H1 (cell line): ENCODE measurements at regions not wholly inside any gene's neighbourhood (a gene's known extent, or its start where the extent isn't known, plus 50 kb on each side); places are given as distances from the start of the nearest gene placed in this dataset.

Source experiments
- CTCF ChIA-PET: fragments of 300-600 bp; sonication (Branson Sonifier 250); formaldehyde crosslinking; loops from one replicate; lab custom pipeline; 2021; ENCODE audit not compliant: partially characterized antibody; lab: Charles Lee
- POLR2A ChIA-PET: fragments of 300-600 bp; sonication (Branson Sonifier 250); formaldehyde crosslinking; loops from one replicate; lab custom pipeline; 2021; ENCODE audit warnings: inconsistent platforms; ENCODE audit not compliant: partially characterized antibody; lab: Charles Lee
- DNase-seq, 2 experiments: peaks; one replicate each; pipeline versions ENCODE4 v3.0.0 to v3.0.0-alpha.2; 2010 to 2022; ENCODE audit warnings: low spot score in 2 of 2, low read depth in 1 of 2, mixed read lengths in 1 of 2
- FAIRE-seq: peaks from 2 replicates; lab custom pipeline; 2011; peaks lifted over from hg19 to GRCh38; lab: Jason Lieb, UNC
- H2AFZ ChIP-seq: 2 replicates; pipeline ENCODE4 v1.8.1; 2012; ENCODE audit warnings: low read length, inconsistent platforms
- H2AK5ac ChIP-seq: 2 replicates; pipeline ENCODE4 v1.6.1; 2013; ENCODE audit warnings: low read depth, low read length
- H2BK120ac ChIP-seq: replicated peaks from 2 replicates; pipeline ENCODE3; 2013; ENCODE audit warnings: low read depth, low read length, inconsistent platforms
- H2BK12ac ChIP-seq: 2 replicates; pipeline ENCODE4 v1.6.1; 2013; ENCODE audit warnings: low read depth, low read length
- H2BK15ac ChIP-seq: 2 replicates; pipeline ENCODE4 v1.6.1; 2013; ENCODE audit warnings: low read length
- H2BK20ac ChIP-seq: 2 replicates; pipeline ENCODE4 v1.6.1; 2013; ENCODE audit warnings: low read length
- H2BK5ac ChIP-seq: 2 replicates; pipeline ENCODE4 v1.6.1; 2013; ENCODE audit warnings: low read depth, low read length
- H3K14ac ChIP-seq: 2 replicates; pipeline ENCODE4 v1.6.1; 2013; ENCODE audit warnings: inconsistent platforms; ENCODE audit not compliant: insufficient read length
- H3K18ac ChIP-seq: 2 replicates; pipeline ENCODE4 v1.6.1; 2013; ENCODE audit warnings: low read length; ENCODE audit errors: extremely low read depth
- H3K23ac ChIP-seq: 2 replicates; pipeline ENCODE4 v1.6.1; 2013; ENCODE audit warnings: inconsistent platforms; ENCODE audit not compliant: insufficient read length
- H3K23me2 ChIP-seq: 2 replicates; pipeline ENCODE4 v1.6.1; 2013; ENCODE audit warnings: low read depth, low read length
- H3K27ac ChIP-seq: 2 replicates; pipeline ENCODE4 v1.6.1; 2011; ENCODE audit warnings: low read depth, low read length, inconsistent platforms
- H3K27me3 ChIP-seq, 4 experiments: replicated peaks in 1 of 4; 1 replicate in 1 of 4; 2 replicates in 3 of 4; pipeline versions ENCODE4 v1.6.1 to v1.8.1; 2011 to 2013; ENCODE audit warnings: low read length in 3 of 4, mild to moderate bottlenecking in 3 of 4, inconsistent platforms in 2 of 4, mixed read lengths in 2 of 4, moderate library complexity in 1 of 4; ENCODE audit not compliant: control insufficient read depth in 3 of 4, insufficient read depth in 3 of 4; ENCODE audit errors: extremely low read depth in 1 of 4
- H3K36me3 ChIP-seq, 4 experiments: 2 replicates each; pipeline versions ENCODE4 v1.6.1 to v1.8.1; 2011 to 2013; ENCODE audit warnings: mild to moderate bottlenecking in 4 of 4, low read length in 3 of 4, moderate library complexity in 2 of 4, control low read depth in 1 of 4, inconsistent platforms in 1 of 4; ENCODE audit not compliant: insufficient read depth in 4 of 4, control insufficient read depth in 2 of 4
- H3K4ac ChIP-seq: replicated peaks from 2 replicates; pipeline ENCODE3; 2013; ENCODE audit warnings: low read length, low read depth, mixed read lengths, inconsistent platforms; ENCODE audit not compliant: insufficient read length
- H3K4me1 ChIP-seq, 4 experiments: replicated peaks in 1 of 4; 1 replicate in 1 of 4; 2 replicates in 3 of 4; pipeline versions ENCODE4 v1.6.1 to v1.8.1; 2011 to 2013; ENCODE audit warnings: low read length in 3 of 4, inconsistent platforms in 2 of 4, mixed read lengths in 1 of 4; ENCODE audit not compliant: insufficient read depth in 4 of 4, control insufficient read depth in 3 of 4
- H3K4me2 ChIP-seq, 2 experiments: 2 replicates each; pipeline versions ENCODE4 v1.6.1 to v1.8.1; 2011 to 2013; ENCODE audit warnings: low read depth in 2 of 2, low read length in 2 of 2, control low read depth in 1 of 2, inconsistent platforms in 1 of 2, mild to moderate bottlenecking in 1 of 2; ENCODE audit not compliant: insufficient read depth in 1 of 2
- H3K4me3 ChIP-seq, 4 experiments: fragments of 200-600, 300-600 bp in 1 of 4; sonication (generic), shearing (Covaris generic), sonication (Bioruptor Twin) in 1 of 4; 2 replicates each; pipeline versions ENCODE4 v1.5.1 to v1.8.1; 2011 to 2016; ENCODE audit warnings: low read length in 4 of 4, low read depth in 3 of 4, control low read depth in 2 of 4, inconsistent platforms in 2 of 4, mild to moderate bottlenecking in 2 of 4, mixed read lengths in 1 of 4, moderate library complexity in 1 of 4; ENCODE audit not compliant: insufficient read depth in 2 of 4; ENCODE audit errors: extremely low read depth in 1 of 4
- H3K56ac ChIP-seq: replicated peaks from 2 replicates; pipeline ENCODE3; 2013; ENCODE audit warnings: low read depth, mild to moderate bottlenecking, mixed read lengths, low read length, inconsistent platforms; ENCODE audit not compliant: insufficient read length
- H3K79me1 ChIP-seq: 2 replicates; pipeline ENCODE4 v1.6.1; 2013; ENCODE audit warnings: low read depth, low read length, control low read depth
- H3K79me2 ChIP-seq, 2 experiments: 2 replicates each; pipeline versions ENCODE4 v1.6.1 to v1.8.1; 2012 to 2013; ENCODE audit warnings: low read length in 2 of 2, mild to moderate bottlenecking in 2 of 2, inconsistent platforms in 1 of 2; ENCODE audit not compliant: insufficient read depth in 2 of 2, control insufficient read depth in 1 of 2
- H3K9ac ChIP-seq, 4 experiments: replicated peaks in 1 of 4; 1 replicate in 1 of 4; 2 replicates in 3 of 4; pipeline versions ENCODE4 v1.6.1 to v1.8.1; 2011 to 2013; ENCODE audit warnings: low read depth in 3 of 4, low read length in 3 of 4, control low read depth in 2 of 4, mild to moderate bottlenecking in 2 of 4, moderate library complexity in 2 of 4, inconsistent platforms in 1 of 4; ENCODE audit errors: extremely low read depth in 1 of 4
- H3K9me3 ChIP-seq, 2 experiments: 2 replicates each; pipeline versions ENCODE4 v1.6.1 to v1.8.1; 2012 to 2013; ENCODE audit warnings: mild to moderate bottlenecking in 2 of 2, moderate library complexity in 2 of 2, control low read depth in 1 of 2, inconsistent platforms in 1 of 2, low read depth in 1 of 2, low read length in 1 of 2, mixed read lengths in 1 of 2; ENCODE audit not compliant: insufficient read depth in 2 of 2
- H4K20me1 ChIP-seq, 2 experiments: replicated peaks in 1 of 2; 2 replicates each; pipeline versions ENCODE3 to v1.8.1; 2011 to 2013; ENCODE audit warnings: inconsistent platforms in 2 of 2, low read length in 2 of 2, mild to moderate bottlenecking in 1 of 2; ENCODE audit not compliant: insufficient read depth in 2 of 2, control insufficient read depth in 1 of 2
- H4K5ac ChIP-seq: 2 replicates; pipeline ENCODE4 v1.6.1; 2013; ENCODE audit warnings: low read length, low read depth, mixed read lengths, inconsistent platforms; ENCODE audit not compliant: insufficient read length
- H4K8ac ChIP-seq: 2 replicates; pipeline ENCODE4 v1.8.0; 2013; ENCODE audit warnings: mild to moderate bottlenecking, moderate library complexity, low read length, inconsistent platforms; ENCODE audit not compliant: insufficient read depth; ENCODE audit errors: extremely low read depth
- H4K91ac ChIP-seq: replicated peaks from 2 replicates; pipeline ENCODE3; 2013; ENCODE audit warnings: low read length, mixed read lengths, inconsistent platforms; ENCODE audit not compliant: insufficient read length
- BCL11A ChIP-seq, 2 experiments: IDR thresholded peaks; one replicate each; pipeline ENCODE4 v1.6.1; 2011; ENCODE audit warnings: low read depth in 2 of 2, low read length in 2 of 2, mild to moderate bottlenecking in 2 of 2
- CBX5 ChIP-seq: fragments of 300-800, 300-1000 bp; sonication (generic); IDR thresholded peaks from 2 replicates; pipeline ENCODE4 v1.7.1; 2016; ENCODE audit warnings: antibody characterized with exemption, low read length, low read depth
- CHD2 ChIP-seq: IDR thresholded peaks from 2 replicates; pipeline ENCODE4 v1.6.1; 2012; ENCODE audit warnings: low read length, improper control_type of control experiment
- RNF2 ChIP-seq: fragments of 200-900, 300-1000 bp; sonication (generic); IDR thresholded peaks from 2 replicates; pipeline ENCODE4 v1.7.1; 2016; ENCODE audit warnings: borderline replicate concordance, low read depth, mild to moderate bottlenecking, antibody characterized with exemption, low read length; ENCODE audit not compliant: poor library complexity, severe bottlenecking; ENCODE audit errors: missing control alignments
- SP4 ChIP-seq: IDR thresholded peaks from 2 replicates; pipeline ENCODE4 v1.6.1; 2012; ENCODE audit warnings: low read length, inconsistent platforms
- TCF12 ChIP-seq: IDR thresholded peaks from 2 replicates; pipeline ENCODE4 v1.6.1; 2011; ENCODE audit warnings: low read depth, mild to moderate bottlenecking, low read length
- WGBS, 2 experiments: shearing (Covaris generic) in 1 of 2; methylation state at CpG; one replicate each; pipeline versions ENCODE4 v1.1.6 to v1.1.7; 2013 to 2015; ENCODE audit warnings: low lambda C conversion rate in 2 of 2, mixed read lengths in 2 of 2, inconsistent platforms in 1 of 2, low coverage in 1 of 2, missing lambda C conversion rate in 1 of 2; ENCODE audit not compliant: insufficient replicate concordance in 2 of 2, insufficient coverage in 1 of 2, insufficient read length in 1 of 2; ENCODE audit errors: extremely low coverage in 1 of 2, missing lambda C conversion rate in 1 of 2; 5-methylcytosine and 5-hydroxymethylcytosine counted together
- TF ChIP-seq, protein P1 (sequence below): IDR thresholded peaks from 2 replicates; pipeline ENCODE4 v1.6.1; 2012; ENCODE audit warnings: inconsistent platforms
- TF ChIP-seq, protein P2 (sequence below): IDR thresholded peaks from 2 replicates; pipeline ENCODE4 v1.6.1; 2011; ENCODE audit warnings: low read depth, mild to moderate bottlenecking, low read length; ENCODE audit not compliant: insufficient read depth

DNA sequence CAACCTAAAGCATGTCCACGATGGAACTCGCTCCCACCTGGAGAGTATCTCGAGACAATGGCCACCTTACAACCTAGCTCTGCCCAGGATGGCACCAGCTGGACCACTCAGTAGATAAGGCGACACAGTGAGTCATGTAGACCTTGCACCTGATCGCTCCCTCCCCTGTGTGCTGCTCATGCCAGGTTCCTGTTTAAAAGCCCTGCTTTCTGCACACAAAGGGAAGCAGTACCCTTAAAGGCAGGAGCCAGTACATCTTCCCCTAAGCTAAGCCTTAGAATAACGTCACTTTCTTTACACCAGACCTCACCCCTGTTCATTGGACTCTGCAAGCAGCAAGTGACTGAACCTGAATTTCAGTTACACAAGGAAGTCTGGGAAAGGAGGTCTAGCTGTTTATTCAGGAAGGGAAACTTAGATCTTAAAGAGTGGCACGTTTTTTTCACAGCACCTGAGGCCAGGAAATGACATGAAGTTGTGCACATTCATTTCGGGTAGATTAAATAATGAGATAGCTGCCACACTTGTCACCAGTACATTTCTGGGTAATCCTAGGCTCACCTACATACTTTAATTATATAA, 117.9 kb downstream of the MTPAP start:
- ChIA-PET CTCF (interaction anchor here (1.1 to 1.5 kb wide), 3 partner anchors 10 to 229 kb away, joined by 3 to 6 read pairs (median 3); no protein-coding TSS in a partner anchor), POLR2A (no interaction called here)
- DNase-seq (no peak), FAIRE-seq (no peak)
- Histone ChIP-seq H3K56ac (no peak overlapping the region), H2BK12ac (peak overlapping the region; percentile 12; the same call in 1 of the 2 replicates), H3K23me2 (no peaks in the 10 kb centered on the region), H3K4me2 (no peak overlapping the region), H2BK5ac (no peak overlapping the region; the same call in 1 of the 2 replicates), H3K9me3 (no peaks in the 10 kb centered on the region), H4K5ac (no peak overlapping the region), H2AK5ac (no peak overlapping the region), H3K23ac (no peak overlapping the region), H3K27me3 (no peaks in the 10 kb centered on the region), H4K8ac (no peak overlapping the region), H4K91ac (no peak overlapping the region), H3K79me1 (no peaks in the 10 kb centered on the region), H3K4me3 (no peak overlapping the region), H2BK20ac (no peak overlapping the region), H3K14ac (no peak overlapping the region), H4K20me1 (no peaks in the 10 kb centered on the region), H2AFZ (peak overlapping the region; percentile 47; the same call in 1 of the 2 replicates), H3K36me3 (no peaks in the 10 kb centered on the region), H3K27ac (no peak overlapping the region), H2BK15ac (no peak overlapping the region), H3K4ac (no peak overlapping the region), H3K79me2 (no peaks in the 10 kb centered on the region), H2BK120ac (no peak overlapping the region), H3K4me1 (no peaks in the 10 kb centered on the region), H3K18ac (no peak overlapping the region), H3K9ac (no peak overlapping the region)
- TF ChIP-seq RNF2, result no peak
- TF ChIP-seq BCL11A (IDR thresholded peaks at IDR 0.05; ENCODE audit: low read depth in 2 of 2, low read length in 2 of 2), result no peak
- TF ChIP-seq CHD2, result no peak
- TF ChIP-seq TCF12, result no peak
- TF ChIP-seq CBX5, result no peak
- TF ChIP-seq, protein P1, sequence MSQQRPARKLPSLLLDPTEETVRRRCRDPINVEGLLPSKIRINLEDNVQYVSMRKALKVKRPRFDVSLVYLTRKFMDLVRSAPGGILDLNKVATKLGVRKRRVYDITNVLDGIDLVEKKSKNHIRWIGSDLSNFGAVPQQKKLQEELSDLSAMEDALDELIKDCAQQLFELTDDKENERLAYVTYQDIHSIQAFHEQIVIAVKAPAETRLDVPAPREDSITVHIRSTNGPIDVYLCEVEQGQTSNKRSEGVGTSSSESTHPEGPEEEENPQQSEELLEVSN, result no peak
- TF ChIP-seq SP4, result no peak
- TF ChIP-seq, protein P2, sequence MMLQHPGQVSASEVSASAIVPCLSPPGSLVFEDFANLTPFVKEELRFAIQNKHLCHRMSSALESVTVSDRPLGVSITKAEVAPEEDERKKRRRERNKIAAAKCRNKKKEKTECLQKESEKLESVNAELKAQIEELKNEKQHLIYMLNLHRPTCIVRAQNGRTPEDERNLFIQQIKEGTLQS, result no peak
- 76% methylated on average over 8 of the region's 8 CpGs; no CpG with 5 or more reads in 1 of the 2 experiments for WGBS, 2 experiments
